ENCODE measurements at regions not wholly inside any gene's neighbourhood (a gene's known extent, or its start where the extent isn't known, plus 50 kb on each side); places are given as distances from the start of the nearest gene placed in this dataset.

GRCh38 chr3:54042259-54042823 is 80.0 kb upstream of the CACNA2D3 start:
- no peak for TF ChIP-seq CTCF (IDR thresholded peaks at IDR 0.05)
- TF ChIP-seq POLR2A (IDR thresholded peaks at IDR 0.05) = no peak
- no peak for TF ChIP-seq EP300 (IDR thresholded peaks at IDR 0.05; ENCODE audit: low read depth)
